Neural cell (in vitro differentiated cells): ENCODE measurements at regions not wholly inside any gene's neighbourhood (a gene's known extent, or its start where the extent isn't known, plus 50 kb on each side); places are given as distances from the start of the nearest gene placed in this dataset.

Source experiments
- H2AFZ ChIP-seq: fragments of 200-600, 300-800 bp; sonication (generic), shearing (Covaris generic); 2 replicates; pipeline ENCODE4 v1.6.0; 2014; ENCODE audit warnings: low read depth, mild to moderate bottlenecking, antibody characterized with exemption, low read length, moderate library complexity
- H3F3A ChIP-seq: fragments of 200-600 bp; shearing (Covaris generic); 2 replicates; pipeline ENCODE4 v1.6.1; 2016; ENCODE audit warnings: mild to moderate bottlenecking, moderate library complexity, mixed read lengths, antibody characterized with exemption, low read length; ENCODE audit not compliant: insufficient read depth, poor library complexity, severe bottlenecking
- H3K27ac ChIP-seq: fragments of 200-600, 300-800 bp; sonication (generic), shearing (Covaris generic); 2 replicates; pipeline ENCODE4 v1.5.1; 2014; ENCODE audit warnings: mild to moderate bottlenecking, low read length, moderate library complexity
- H3K27me3 ChIP-seq: fragments of 300-800, 200-600 bp; sonication (generic), shearing (Covaris generic); 2 replicates; pipeline ENCODE4 v1.6.0; 2014; ENCODE audit warnings: mild to moderate bottlenecking, low read depth, low read length, moderate library complexity; ENCODE audit not compliant: insufficient read depth
- H3K36me3 ChIP-seq: fragments of 300-800, 200-600 bp; sonication (generic), shearing (Covaris generic); 2 replicates; pipeline ENCODE4 v1.5.1; 2014; ENCODE audit warnings: mild to moderate bottlenecking, antibody characterized with exemption, low read length, moderate library complexity; ENCODE audit not compliant: insufficient read depth
- H3K4me2 ChIP-seq: fragments of 300-800, 200-600 bp; sonication (generic), shearing (Covaris generic); 2 replicates; pipeline ENCODE4 v1.6.0; 2014; ENCODE audit warnings: mild to moderate bottlenecking, low read length
- H3K4me3 ChIP-seq: fragments of 300-800, 200-600 bp; sonication (generic), shearing (Covaris generic); 2 replicates; pipeline ENCODE4 v1.5.1; 2014; ENCODE audit warnings: mild to moderate bottlenecking, low read length, moderate library complexity
- H3K79me2 ChIP-seq: fragments of 200-600 bp; shearing (Covaris generic); replicated peaks from 2 replicates; pipeline ENCODE4 v1.6.0; 2014; ENCODE audit warnings: mild to moderate bottlenecking, low read length, moderate library complexity; ENCODE audit not compliant: insufficient read depth
- H3K9ac ChIP-seq: fragments of 300-800, 200-600 bp; sonication (generic), shearing (Covaris generic); 2 replicates; pipeline ENCODE4 v1.6.1; 2016; ENCODE audit warnings: mild to moderate bottlenecking, low read length, mixed read lengths
- H3K9me2 ChIP-seq: fragments of 200-600 bp; shearing (Covaris generic); 2 replicates; pipeline ENCODE4 v1.6.1; 2016; ENCODE audit warnings: mild to moderate bottlenecking, low read length, mixed read lengths; ENCODE audit not compliant: insufficient read depth
- H3K9me3 ChIP-seq: fragments of 200-600, 300-800 bp; sonication (generic), shearing (Covaris generic); 2 replicates; pipeline ENCODE4 v1.6.1; 2016; ENCODE audit warnings: mild to moderate bottlenecking, mixed run types, low read length, moderate library complexity, mixed read lengths
- H4K20me1 ChIP-seq: fragments of 200-600 bp; shearing (Covaris generic); 2 replicates; pipeline ENCODE4 v1.6.1; 2016; ENCODE audit warnings: mild to moderate bottlenecking, mixed run types; ENCODE audit not compliant: insufficient read depth
- EP300 ChIP-seq: fragments of 450-650 bp; conservative IDR thresholded peaks from 2 replicates; pipeline ENCODE4 v1.6.1; 2014; ENCODE audit warnings: antibody characterized with exemption, mild to moderate bottlenecking, moderate library complexity; ENCODE audit not compliant: poor library complexity, severe bottlenecking
- EZH2 ChIP-seq: fragments of 200-600, 300-800 bp; shearing (Covaris generic), sonication (generic); IDR thresholded peaks from 2 replicates; pipeline ENCODE4 v1.6.1; 2014; ENCODE audit warnings: antibody characterized with exemption, low read length, borderline replicate concordance, mild to moderate bottlenecking; ENCODE audit not compliant: insufficient read depth, poor library complexity, severe bottlenecking
- MXI1 ChIP-seq: fragments of 450-650 bp; conservative IDR thresholded peaks from 2 replicates; pipeline ENCODE4 v1.6.1; 2014; ENCODE audit warnings: antibody characterized with exemption, mild to moderate bottlenecking; ENCODE audit not compliant: poor library complexity, severe bottlenecking
- POLR2AphosphoS5 ChIP-seq: IDR thresholded peaks from 2 replicates; pipeline ENCODE4 v1.6.1; 2012
- RAD21 ChIP-seq: fragments of 450-650 bp; conservative IDR thresholded peaks from 2 replicates; pipeline ENCODE4 v1.6.1; 2014; ENCODE audit warnings: antibody characterized with exemption, mild to moderate bottlenecking, moderate library complexity
- SMC3 ChIP-seq: fragments of 450-650 bp; conservative IDR thresholded peaks from 2 replicates; pipeline ENCODE4 v1.6.1; 2014; ENCODE audit warnings: antibody characterized with exemption, mild to moderate bottlenecking, moderate library complexity; ENCODE audit not compliant: poor library complexity
- TAF1 ChIP-seq: IDR thresholded peaks from 2 replicates; pipeline ENCODE4 v1.6.1; 2012; ENCODE audit warnings: low read depth
- TF ChIP-seq, protein P1 (sequence below): fragments of 450-650 bp; IDR thresholded peaks from 2 replicates; pipeline ENCODE4 v1.5.1; 2014; ENCODE audit warnings: antibody characterized with exemption, mild to moderate bottlenecking, moderate library complexity; ENCODE audit not compliant: poor library complexity, severe bottlenecking
- TF ChIP-seq, protein P2 (sequence below): IDR thresholded peaks from 2 replicates; pipeline ENCODE4 v1.6.1; 2012; ENCODE audit warnings: borderline replicate concordance

- Histone ChIP-seq H3K4me3 (no peak overlapping the region), H3K9me2 (no peaks in the 10 kb centered on the region), H3K36me3 (no peaks in the 10 kb centered on the region), H3F3A (no peaks in the 10 kb centered on the region), H3K9me3 (no peaks in the 10 kb centered on the region), H3K9ac (no peak overlapping the region), H3K27me3 (no peaks in the 10 kb centered on the region), H3K4me2 (no peak overlapping the region), H2AFZ (no peak overlapping the region), H4K20me1 (no peaks in the 10 kb centered on the region), H3K27ac (no peak overlapping the region), H3K79me2 (no peaks in the 10 kb centered on the region)
- TF ChIP-seq SMC3 (no peak), MXI1 (no peak), TAF1 (no peak), RAD21 (no peak), EZH2 (no peak), EP300 (no peak), POLR2AphosphoS5 (no peak)
- TF ChIP-seq, protein P1, sequence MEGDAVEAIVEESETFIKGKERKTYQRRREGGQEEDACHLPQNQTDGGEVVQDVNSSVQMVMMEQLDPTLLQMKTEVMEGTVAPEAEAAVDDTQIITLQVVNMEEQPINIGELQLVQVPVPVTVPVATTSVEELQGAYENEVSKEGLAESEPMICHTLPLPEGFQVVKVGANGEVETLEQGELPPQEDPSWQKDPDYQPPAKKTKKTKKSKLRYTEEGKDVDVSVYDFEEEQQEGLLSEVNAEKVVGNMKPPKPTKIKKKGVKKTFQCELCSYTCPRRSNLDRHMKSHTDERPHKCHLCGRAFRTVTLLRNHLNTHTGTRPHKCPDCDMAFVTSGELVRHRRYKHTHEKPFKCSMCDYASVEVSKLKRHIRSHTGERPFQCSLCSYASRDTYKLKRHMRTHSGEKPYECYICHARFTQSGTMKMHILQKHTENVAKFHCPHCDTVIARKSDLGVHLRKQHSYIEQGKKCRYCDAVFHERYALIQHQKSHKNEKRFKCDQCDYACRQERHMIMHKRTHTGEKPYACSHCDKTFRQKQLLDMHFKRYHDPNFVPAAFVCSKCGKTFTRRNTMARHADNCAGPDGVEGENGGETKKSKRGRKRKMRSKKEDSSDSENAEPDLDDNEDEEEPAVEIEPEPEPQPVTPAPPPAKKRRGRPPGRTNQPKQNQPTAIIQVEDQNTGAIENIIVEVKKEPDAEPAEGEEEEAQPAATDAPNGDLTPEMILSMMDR: no peak
- TF ChIP-seq, protein P2, sequence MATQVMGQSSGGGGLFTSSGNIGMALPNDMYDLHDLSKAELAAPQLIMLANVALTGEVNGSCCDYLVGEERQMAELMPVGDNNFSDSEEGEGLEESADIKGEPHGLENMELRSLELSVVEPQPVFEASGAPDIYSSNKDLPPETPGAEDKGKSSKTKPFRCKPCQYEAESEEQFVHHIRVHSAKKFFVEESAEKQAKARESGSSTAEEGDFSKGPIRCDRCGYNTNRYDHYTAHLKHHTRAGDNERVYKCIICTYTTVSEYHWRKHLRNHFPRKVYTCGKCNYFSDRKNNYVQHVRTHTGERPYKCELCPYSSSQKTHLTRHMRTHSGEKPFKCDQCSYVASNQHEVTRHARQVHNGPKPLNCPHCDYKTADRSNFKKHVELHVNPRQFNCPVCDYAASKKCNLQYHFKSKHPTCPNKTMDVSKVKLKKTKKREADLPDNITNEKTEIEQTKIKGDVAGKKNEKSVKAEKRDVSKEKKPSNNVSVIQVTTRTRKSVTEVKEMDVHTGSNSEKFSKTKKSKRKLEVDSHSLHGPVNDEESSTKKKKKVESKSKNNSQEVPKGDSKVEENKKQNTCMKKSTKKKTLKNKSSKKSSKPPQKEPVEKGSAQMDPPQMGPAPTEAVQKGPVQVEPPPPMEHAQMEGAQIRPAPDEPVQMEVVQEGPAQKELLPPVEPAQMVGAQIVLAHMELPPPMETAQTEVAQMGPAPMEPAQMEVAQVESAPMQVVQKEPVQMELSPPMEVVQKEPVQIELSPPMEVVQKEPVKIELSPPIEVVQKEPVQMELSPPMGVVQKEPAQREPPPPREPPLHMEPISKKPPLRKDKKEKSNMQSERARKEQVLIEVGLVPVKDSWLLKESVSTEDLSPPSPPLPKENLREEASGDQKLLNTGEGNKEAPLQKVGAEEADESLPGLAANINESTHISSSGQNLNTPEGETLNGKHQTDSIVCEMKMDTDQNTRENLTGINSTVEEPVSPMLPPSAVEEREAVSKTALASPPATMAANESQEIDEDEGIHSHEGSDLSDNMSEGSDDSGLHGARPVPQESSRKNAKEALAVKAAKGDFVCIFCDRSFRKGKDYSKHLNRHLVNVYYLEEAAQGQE: no peak
Measured at GRCh38 chr10:124279298-124279697, 139.4 kb downstream of the OAT start.

DNA sequence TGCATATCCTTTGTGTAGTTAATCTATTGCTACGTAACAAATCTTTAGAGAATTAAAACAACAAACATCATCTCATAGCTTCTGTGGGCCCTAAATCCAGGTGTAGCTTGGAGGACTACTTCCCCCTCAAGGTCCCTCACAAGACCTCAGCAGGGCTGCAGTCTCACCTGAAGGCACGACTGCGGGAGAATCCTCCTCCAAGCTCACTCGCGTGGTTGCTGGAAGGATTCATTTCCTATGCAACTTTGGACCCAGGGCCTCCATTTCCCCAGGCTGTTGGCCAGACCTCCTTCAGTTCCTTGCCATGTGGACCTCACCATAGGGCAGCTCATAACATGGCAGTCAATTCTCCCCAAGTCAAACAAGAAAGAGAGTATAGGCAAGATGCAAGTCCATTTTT is 140.4 kb downstream of the OAT start:
- Histone ChIP-seq H2AFZ (no peak overlapping the region), H3K27me3 (no peaks in the 10 kb centered on the region), H3K9ac (no peak overlapping the region), H3F3A (no peaks in the 10 kb centered on the region), H3K4me3 (no peak overlapping the region), H3K4me2 (no peak overlapping the region), H3K9me2 (no peaks in the 10 kb centered on the region), H3K9me3 (no peaks in the 10 kb centered on the region), H4K20me1 (no peaks in the 10 kb centered on the region), H3K36me3 (no peaks in the 10 kb centered on the region), H3K79me2 (no peaks in the 10 kb centered on the region), H3K27ac (no peak overlapping the region)
- no peak for TF ChIP-seq RAD21
- TF ChIP-seq, protein P2: no peak
- TF ChIP-seq EP300: no peak
- no peak for TF ChIP-seq POLR2AphosphoS5
- TF ChIP-seq TAF1: no peak
- no peak for TF ChIP-seq MXI1
- TF ChIP-seq, protein P1: no peak
- no peak for TF ChIP-seq EZH2
- no peak for TF ChIP-seq SMC3
